IPS DF 4.7 (cell line): ENCODE measurements at regions not wholly inside any gene's neighbourhood (a gene's known extent, or its start where the extent isn't known, plus 50 kb on each side); places are given as distances from the start of the nearest gene placed in this dataset.
"Not testable (repeated sequence)": the region's sequence is repeated elsewhere in the genome, so short reads cannot be mapped to it uniquely, and the experiment has no call there.

ENCODE experiments used
- DNase-seq: peaks from one replicate; pipeline ENCODE4 v3.0.0-alpha.2; 2013; ENCODE audit warnings: low spot score; ENCODE audit errors: extremely low read depth

GRCh38 chr2:111422562-111422961, 301.8 kb downstream of the BCL2L11 start:
- not testable (repeated sequence) for DNase-seq

GRCh38 chr2:111423184-111423583, 302.5 kb downstream of the BCL2L11 start:
- DNase-seq: not testable (repeated sequence)

GRCh38 chr2:111424176-111424575, 303.5 kb downstream of the BCL2L11 start:
- not testable (repeated sequence) for DNase-seq

GRCh38 chr2:111424851-111425309, 304.2 kb downstream of the BCL2L11 start:
- DNase-seq: not testable (repeated sequence)

GRCh38 chr2:111425789-111426201, 305.1 kb downstream of the BCL2L11 start:
- DNase-seq: not testable (repeated sequence)

GRCh38 chr2:111427346-111427745, 306.6 kb downstream of the BCL2L11 start:
- not testable (repeated sequence) for DNase-seq

GRCh38 chr2:111428915-111429314, 308.2 kb downstream of the BCL2L11 start:
- not testable (repeated sequence) for DNase-seq

- not testable (repeated sequence) for DNase-seq
Observed at GRCh38 chr2:111429353-111429752, 308.6 kb downstream of the BCL2L11 start.

- not testable (repeated sequence) for DNase-seq
Observed at GRCh38 chr2:111430817-111431661, 310.3 kb downstream of the BCL2L11 start.

GRCh38 chr2:111432423-111432822, 311.7 kb downstream of the BCL2L11 start:
- DNase-seq: not testable (repeated sequence)

GRCh38 chr2:111432916-111433499, 312.3 kb downstream of the BCL2L11 start:
- not testable (repeated sequence) for DNase-seq

GRCh38 chr2:111433892-111434607, 313.3 kb downstream of the BCL2L11 start:
- not testable (repeated sequence) for DNase-seq

GRCh38 chr2:111434608-111434939, 313.9 kb downstream of the BCL2L11 start:
- DNase-seq: not testable (repeated sequence)

- not testable (repeated sequence) for DNase-seq
Observed at GRCh38 chr2:111435553-111436310, 315.0 kb downstream of the BCL2L11 start.

- not testable (repeated sequence) for DNase-seq
Observed at GRCh38 chr2:111436411-111436810, 315.7 kb downstream of the BCL2L11 start.

- DNase-seq: not testable (repeated sequence)
Observed at GRCh38 chr2:111437288-111437990, 316.7 kb downstream of the BCL2L11 start.

- not testable (repeated sequence) for DNase-seq
Observed at GRCh38 chr2:111438161-111438560, 317.4 kb downstream of the BCL2L11 start.

- not testable (repeated sequence) for DNase-seq
Observed at GRCh38 chr2:111439237-111439636, 318.5 kb downstream of the BCL2L11 start.

- not testable (repeated sequence) for DNase-seq
Observed at GRCh38 chr2:111441614-111442013, 320.9 kb downstream of the BCL2L11 start.

GRCh38 chr2:111442767-111443454, 322.2 kb downstream of the BCL2L11 start:
- DNase-seq: not testable (repeated sequence)
